ENCODE measurements at regions not wholly inside any gene's neighbourhood (a gene's known extent, or its start where the extent isn't known, plus 50 kb on each side); places are given as distances from the start of the nearest gene placed in this dataset.

DNA sequence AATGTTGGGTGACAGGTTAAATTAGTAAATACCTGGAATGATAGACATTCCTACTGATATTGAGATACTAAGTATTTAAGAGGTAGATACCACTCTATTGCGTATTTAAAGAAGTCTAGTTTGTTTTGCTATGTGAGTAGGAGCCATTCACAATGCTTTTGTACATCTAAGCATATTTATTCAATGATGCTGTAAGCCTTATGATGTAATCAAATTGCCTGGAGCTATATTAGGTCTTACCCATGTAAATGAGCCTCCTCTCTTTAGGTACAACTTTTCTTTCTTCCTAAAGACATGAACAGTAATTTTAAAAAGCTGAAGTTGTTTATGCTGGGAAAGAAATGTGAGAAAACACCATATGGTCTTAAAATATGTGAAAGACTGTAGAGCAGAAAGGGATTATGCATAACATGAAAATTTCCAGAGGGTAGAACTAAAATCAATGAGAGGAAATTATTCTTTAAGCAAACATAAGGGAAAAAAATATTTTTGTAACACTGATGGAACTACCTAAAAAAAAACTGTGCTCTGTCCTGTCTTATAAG, 526.7 kb downstream of the EPHA7 start:
- H3K36me3 ChIP-seq (ENCODE audit: insufficient read depth, low read length), result no peaks in the 10 kb centered on the region
- no peaks in the 10 kb centered on the region for H3K27me3 ChIP-seq (ENCODE audit: insufficient read depth, low read depth, low read length)
- H3K9me3 ChIP-seq (ENCODE audit: low read length), result peaks cover 5% of the 10 kb centered on the region
- H3K79me2 ChIP-seq (replicated peaks; ENCODE audit: insufficient read depth, low read length), result no peaks in the 10 kb centered on the region
- no peak overlapping the region for H3K9ac ChIP-seq (ENCODE audit: low read length)
- H3F3A ChIP-seq (ENCODE audit: insufficient read depth, low read length, poor library complexity, severe bottlenecking), result no peaks in the 10 kb centered on the region
- no peak overlapping the region for H3K27ac ChIP-seq (ENCODE audit: low read length)
- no peak for TF ChIP-seq POLR2AphosphoS5 (IDR thresholded peaks at IDR 0.05)
- no peak for TF ChIP-seq EZH2 (IDR thresholded peaks at IDR 0.05; ENCODE audit: borderline replicate concordance, insufficient read depth, low read length, poor library complexity, severe bottlenecking)
- no peak for TF ChIP-seq SMC3 (conservative IDR thresholded peaks at IDR 0.05; ENCODE audit: poor library complexity)
- TF ChIP-seq, protein P1, sequence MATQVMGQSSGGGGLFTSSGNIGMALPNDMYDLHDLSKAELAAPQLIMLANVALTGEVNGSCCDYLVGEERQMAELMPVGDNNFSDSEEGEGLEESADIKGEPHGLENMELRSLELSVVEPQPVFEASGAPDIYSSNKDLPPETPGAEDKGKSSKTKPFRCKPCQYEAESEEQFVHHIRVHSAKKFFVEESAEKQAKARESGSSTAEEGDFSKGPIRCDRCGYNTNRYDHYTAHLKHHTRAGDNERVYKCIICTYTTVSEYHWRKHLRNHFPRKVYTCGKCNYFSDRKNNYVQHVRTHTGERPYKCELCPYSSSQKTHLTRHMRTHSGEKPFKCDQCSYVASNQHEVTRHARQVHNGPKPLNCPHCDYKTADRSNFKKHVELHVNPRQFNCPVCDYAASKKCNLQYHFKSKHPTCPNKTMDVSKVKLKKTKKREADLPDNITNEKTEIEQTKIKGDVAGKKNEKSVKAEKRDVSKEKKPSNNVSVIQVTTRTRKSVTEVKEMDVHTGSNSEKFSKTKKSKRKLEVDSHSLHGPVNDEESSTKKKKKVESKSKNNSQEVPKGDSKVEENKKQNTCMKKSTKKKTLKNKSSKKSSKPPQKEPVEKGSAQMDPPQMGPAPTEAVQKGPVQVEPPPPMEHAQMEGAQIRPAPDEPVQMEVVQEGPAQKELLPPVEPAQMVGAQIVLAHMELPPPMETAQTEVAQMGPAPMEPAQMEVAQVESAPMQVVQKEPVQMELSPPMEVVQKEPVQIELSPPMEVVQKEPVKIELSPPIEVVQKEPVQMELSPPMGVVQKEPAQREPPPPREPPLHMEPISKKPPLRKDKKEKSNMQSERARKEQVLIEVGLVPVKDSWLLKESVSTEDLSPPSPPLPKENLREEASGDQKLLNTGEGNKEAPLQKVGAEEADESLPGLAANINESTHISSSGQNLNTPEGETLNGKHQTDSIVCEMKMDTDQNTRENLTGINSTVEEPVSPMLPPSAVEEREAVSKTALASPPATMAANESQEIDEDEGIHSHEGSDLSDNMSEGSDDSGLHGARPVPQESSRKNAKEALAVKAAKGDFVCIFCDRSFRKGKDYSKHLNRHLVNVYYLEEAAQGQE (IDR thresholded peaks at IDR 0.05; ENCODE audit: borderline replicate concordance), result no peak
- TF ChIP-seq, protein P2, sequence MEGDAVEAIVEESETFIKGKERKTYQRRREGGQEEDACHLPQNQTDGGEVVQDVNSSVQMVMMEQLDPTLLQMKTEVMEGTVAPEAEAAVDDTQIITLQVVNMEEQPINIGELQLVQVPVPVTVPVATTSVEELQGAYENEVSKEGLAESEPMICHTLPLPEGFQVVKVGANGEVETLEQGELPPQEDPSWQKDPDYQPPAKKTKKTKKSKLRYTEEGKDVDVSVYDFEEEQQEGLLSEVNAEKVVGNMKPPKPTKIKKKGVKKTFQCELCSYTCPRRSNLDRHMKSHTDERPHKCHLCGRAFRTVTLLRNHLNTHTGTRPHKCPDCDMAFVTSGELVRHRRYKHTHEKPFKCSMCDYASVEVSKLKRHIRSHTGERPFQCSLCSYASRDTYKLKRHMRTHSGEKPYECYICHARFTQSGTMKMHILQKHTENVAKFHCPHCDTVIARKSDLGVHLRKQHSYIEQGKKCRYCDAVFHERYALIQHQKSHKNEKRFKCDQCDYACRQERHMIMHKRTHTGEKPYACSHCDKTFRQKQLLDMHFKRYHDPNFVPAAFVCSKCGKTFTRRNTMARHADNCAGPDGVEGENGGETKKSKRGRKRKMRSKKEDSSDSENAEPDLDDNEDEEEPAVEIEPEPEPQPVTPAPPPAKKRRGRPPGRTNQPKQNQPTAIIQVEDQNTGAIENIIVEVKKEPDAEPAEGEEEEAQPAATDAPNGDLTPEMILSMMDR (IDR thresholded peaks at IDR 0.05; ENCODE audit: poor library complexity, severe bottlenecking), result no peak
- no peak for TF ChIP-seq MXI1 (conservative IDR thresholded peaks at IDR 0.05; ENCODE audit: poor library complexity, severe bottlenecking)
- no peak for TF ChIP-seq TAF1 (IDR thresholded peaks at IDR 0.05; ENCODE audit: low read depth)
- TF ChIP-seq RAD21 (conservative IDR thresholded peaks at IDR 0.05), result no peak
- no peak for TF ChIP-seq EP300 (conservative IDR thresholded peaks at IDR 0.05; ENCODE audit: poor library complexity, severe bottlenecking)
- no peaks in the 10 kb centered on the region for H4K20me1 ChIP-seq (ENCODE audit: insufficient read depth)
- H3K4me2 ChIP-seq (ENCODE audit: low read length), result no peak overlapping the region
- H2AFZ ChIP-seq (ENCODE audit: low read depth, low read length), result no peak overlapping the region
- H3K4me3 ChIP-seq (ENCODE audit: low read length), result no peak overlapping the region
- H3K9me2 ChIP-seq (ENCODE audit: insufficient read depth, low read length), result no peaks in the 10 kb centered on the region

DNA sequence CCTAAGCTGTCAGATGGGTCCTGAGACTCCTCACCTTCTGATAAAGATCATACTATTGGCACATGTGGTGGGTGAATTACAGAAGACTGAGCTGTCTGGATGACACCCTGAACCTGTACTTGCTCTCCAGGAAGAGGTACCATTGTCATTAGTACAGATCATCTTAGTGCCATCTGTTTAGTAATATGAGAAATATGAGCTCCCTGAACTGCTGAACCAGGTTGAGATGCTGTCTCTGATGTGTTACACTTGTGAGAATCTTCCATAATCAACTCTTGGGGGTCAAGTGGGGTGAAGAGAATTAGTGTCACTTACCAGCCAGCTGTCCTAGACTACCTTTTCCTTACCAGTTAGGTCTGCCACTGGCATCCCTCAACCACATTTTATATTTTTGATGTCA, 531.0 kb downstream of the EPHA7 start:
- H3K36me3 ChIP-seq (ENCODE audit: insufficient read depth, low read length), result no peaks in the 10 kb centered on the region
- TF ChIP-seq RAD21 (conservative IDR thresholded peaks at IDR 0.05) (no peak), MXI1 (conservative IDR thresholded peaks at IDR 0.05; ENCODE audit: poor library complexity, severe bottlenecking) (no peak), SMC3 (conservative IDR thresholded peaks at IDR 0.05; ENCODE audit: poor library complexity) (no peak), EP300 (conservative IDR thresholded peaks at IDR 0.05; ENCODE audit: poor library complexity, severe bottlenecking) (no peak)
- TF ChIP-seq, protein P1 (IDR thresholded peaks at IDR 0.05; ENCODE audit: borderline replicate concordance), result no peak
- TF ChIP-seq, protein P2 (IDR thresholded peaks at IDR 0.05; ENCODE audit: poor library complexity, severe bottlenecking), result no peak
- no peak overlapping the region for H3K4me2 ChIP-seq (ENCODE audit: low read length)
- H3K9ac ChIP-seq (ENCODE audit: low read length), result no peak overlapping the region
- no peaks in the 10 kb centered on the region for H3K9me2 ChIP-seq (ENCODE audit: insufficient read depth, low read length)
- peaks cover 5% of the 10 kb centered on the region for H3K9me3 ChIP-seq (ENCODE audit: low read length)
- H4K20me1 ChIP-seq (ENCODE audit: insufficient read depth), result no peaks in the 10 kb centered on the region
- H3K27ac ChIP-seq (ENCODE audit: low read length), result no peak overlapping the region
- H3K79me2 ChIP-seq (replicated peaks; ENCODE audit: insufficient read depth, low read length), result no peaks in the 10 kb centered on the region
- no peaks in the 10 kb centered on the region for H3K27me3 ChIP-seq (ENCODE audit: insufficient read depth, low read depth, low read length)
- no peaks in the 10 kb centered on the region for H3F3A ChIP-seq (ENCODE audit: insufficient read depth, low read length, poor library complexity, severe bottlenecking)
- no peak overlapping the region for H3K4me3 ChIP-seq (ENCODE audit: low read length)
- H2AFZ ChIP-seq (ENCODE audit: low read depth, low read length), result no peak overlapping the region
